ENCODE measurements at regions not wholly inside any gene's neighbourhood (a gene's known extent, or its start where the extent isn't known, plus 50 kb on each side); places are given as distances from the start of the nearest gene placed in this dataset.

DNA sequence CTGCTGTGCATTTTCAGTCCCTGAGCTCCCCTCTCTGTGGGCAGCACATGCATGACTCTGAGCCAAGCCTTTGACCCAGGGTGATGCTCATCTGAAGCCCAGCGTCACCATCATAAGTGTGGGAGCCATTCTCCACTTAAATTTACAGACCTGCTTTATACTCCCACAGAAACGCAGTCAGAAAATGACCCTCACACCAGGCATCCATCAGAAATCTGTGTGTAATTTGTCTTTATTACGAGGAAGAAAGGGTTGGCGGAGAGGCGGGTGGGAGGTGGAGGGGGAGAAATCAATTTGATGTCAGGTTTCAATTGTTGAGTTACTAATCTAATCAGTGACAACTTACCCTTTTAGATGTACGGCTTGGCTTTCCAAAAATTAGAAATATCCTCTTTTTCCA lies 353.6 kb downstream of the MAFB start:
- POLR2A ChIA-PET (ENCODE audit: partially characterized antibody) = no interaction called here
- Histone ChIP-seq H3K23ac (ENCODE audit: insufficient read length) (no peak overlapping the region), H3K27ac (ENCODE audit: low read depth, low read length) (no peak overlapping the region), H2BK12ac (ENCODE audit: low read depth, low read length) (no peak overlapping the region), H4K8ac (ENCODE audit: extremely low read depth, insufficient read depth, low read length) (no peak overlapping the region), H4K5ac (ENCODE audit: insufficient read length, low read depth, low read length) (no peak overlapping the region), H3K56ac (replicated peaks; ENCODE audit: insufficient read length, low read depth, low read length) (no peak overlapping the region), H3K79me2 (ENCODE audit: control insufficient read depth in 1 of 2, insufficient read depth in 2 of 2, low read length in 2 of 2) (no peaks in the 10 kb centered on the region), H3K14ac (ENCODE audit: insufficient read length) (no peak overlapping the region), H2AK5ac (ENCODE audit: low read depth, low read length) (no peak overlapping the region; the same call in 1 of the 2 replicates), H3K23me2 (ENCODE audit: low read depth, low read length) (no peaks in the 10 kb centered on the region), H2BK15ac (ENCODE audit: low read length) (no peak overlapping the region), H4K91ac (replicated peaks; ENCODE audit: insufficient read length, low read length) (no peak overlapping the region), H3K27me3 (replicated peaks in 1 of 4; ENCODE audit: control insufficient read depth in 3 of 4, extremely low read depth in 1 of 4, insufficient read depth in 3 of 4, low read length in 3 of 4) (no peaks in the 10 kb centered on the region), H3K9ac (replicated peaks in 1 of 4; ENCODE audit: extremely low read depth in 1 of 4, low read depth in 3 of 4, low read length in 3 of 4) (no peak overlapping the region), H4K20me1 (replicated peaks in 1 of 2; ENCODE audit: control insufficient read depth in 1 of 2, insufficient read depth in 2 of 2, low read length in 2 of 2) (no peaks in the 10 kb centered on the region), H2BK5ac (ENCODE audit: low read depth, low read length) (no peak overlapping the region), H3K9me3 (ENCODE audit: insufficient read depth in 2 of 2, low read depth in 1 of 2, low read length in 1 of 2) (no peaks in the 10 kb centered on the region), H3K4me1 (replicated peaks in 1 of 4; ENCODE audit: control insufficient read depth in 3 of 4, insufficient read depth in 4 of 4, low read length in 3 of 4) (no peaks in the 10 kb centered on the region), H2BK20ac (ENCODE audit: low read length) (no peak overlapping the region), H3K36me3 (ENCODE audit: control insufficient read depth in 2 of 4, insufficient read depth in 4 of 4, low read length in 3 of 4) (no peaks in the 10 kb centered on the region), H3K4ac (replicated peaks; ENCODE audit: insufficient read length, low read depth, low read length) (no peak overlapping the region), H2AFZ (ENCODE audit: low read length) (no peak overlapping the region), H3K4me2 (ENCODE audit: insufficient read depth in 1 of 2, low read depth in 2 of 2, low read length in 2 of 2) (no peak overlapping the region), H3K18ac (ENCODE audit: extremely low read depth, low read length) (no peak overlapping the region), H3K79me1 (ENCODE audit: low read depth, low read length) (no peaks in the 10 kb centered on the region), H2BK120ac (replicated peaks; ENCODE audit: low read depth, low read length) (no peak overlapping the region), H3K4me3 (ENCODE audit: extremely low read depth in 1 of 4, insufficient read depth in 2 of 4, low read depth in 3 of 4, low read length in 4 of 4) (no peak overlapping the region)
- FAIRE-seq (no peak), DNase-seq (ENCODE audit: low read depth in 1 of 2, low spot score in 2 of 2) (no peak)
- TF ChIP-seq KDM1A (IDR thresholded peaks at IDR 0.05; ENCODE audit: borderline replicate concordance, low read length) = no peak
- no peak for TF ChIP-seq CBX5 (IDR thresholded peaks at IDR 0.05; ENCODE audit: low read depth, low read length)
- no peak for TF ChIP-seq SP2 (IDR thresholded peaks at IDR 0.05; ENCODE audit: low read length)
- no peak for TF ChIP-seq BCL11A (IDR thresholded peaks at IDR 0.05; ENCODE audit: low read depth in 2 of 2, low read length in 2 of 2)
- TF ChIP-seq SRF (IDR thresholded peaks at IDR 0.05; ENCODE audit: low read depth, low read length) = no peak
- no peak for TF ChIP-seq MAX (IDR thresholded peaks at IDR 0.05)
- no peak for TF ChIP-seq JUND (IDR thresholded peaks at IDR 0.05; ENCODE audit: low read length)
- no peak for TF ChIP-seq POLR2A (IDR thresholded peaks at IDR 0.05; ENCODE audit: control extremely low read depth in 1 of 2, low read depth in 2 of 2, low read length in 2 of 2)
- no peak for TF ChIP-seq CTBP2 (IDR thresholded peaks at IDR 0.05; ENCODE audit: borderline replicate concordance, insufficient read depth, insufficient read length, low read length)
- TF ChIP-seq CBX8 (IDR thresholded peaks at IDR 0.05; ENCODE audit: borderline replicate concordance, low read depth, low read length) = no peak
- no peak for TF ChIP-seq HDAC6 (IDR thresholded peaks at IDR 0.05; ENCODE audit: low read depth, low read length)
- no peak for TF ChIP-seq RFX5 (IDR thresholded peaks at IDR 0.05; ENCODE audit: borderline replicate concordance, low read depth, low read length)
- no peak for TF ChIP-seq SIN3A (conservative IDR thresholded peaks at IDR 0.05 in 1 of 2, IDR thresholded peaks at IDR 0.05 in 1 of 2; ENCODE audit: low read depth in 1 of 2, low read length in 2 of 2)
- TF ChIP-seq POLR2AphosphoS5 (IDR thresholded peaks at IDR 0.05; ENCODE audit: low read depth, low read length) = no peak
- WGBS, 2 experiments (ENCODE audit: extremely low coverage in 1 of 2, insufficient coverage in 1 of 2, insufficient read length in 1 of 2, insufficient replicate concordance in 2 of 2, low coverage in 1 of 2, low lambda C conversion rate in 2 of 2, missing lambda C conversion rate in 1 of 2) = 96% methylated on average over 6 of the region's 6 CpGs; no CpG with 5 or more reads in 1 of the 2 experiments
- CTCF ChIA-PET (ENCODE audit: partially characterized antibody) = interaction anchor here (1.1 to 2.9 kb wide), 2 partner anchors 68 to 185 kb away, joined by 3 to 8 read pairs; no protein-coding TSS in a partner anchor
